GM21576 (cell line): ENCODE measurements at regions not wholly inside any gene's neighbourhood (a gene's known extent, or its start where the extent isn't known, plus 50 kb on each side); places are given as distances from the start of the nearest gene placed in this dataset.

ENCODE experiments used
- ATAC-seq: cut with Tn5 transposase; IDR thresholded peaks from one replicate; pipeline ENCODE4 v1.9.1; 2021; ENCODE audit warnings: mild to moderate bottlenecking, moderate library complexity; ENCODE audit not compliant: unreplicated experiment

GRCh38 chr22:48945621-48946458, 881.8 kb downstream of the BRD1 start:
- ATAC-seq: no peak

DNA sequence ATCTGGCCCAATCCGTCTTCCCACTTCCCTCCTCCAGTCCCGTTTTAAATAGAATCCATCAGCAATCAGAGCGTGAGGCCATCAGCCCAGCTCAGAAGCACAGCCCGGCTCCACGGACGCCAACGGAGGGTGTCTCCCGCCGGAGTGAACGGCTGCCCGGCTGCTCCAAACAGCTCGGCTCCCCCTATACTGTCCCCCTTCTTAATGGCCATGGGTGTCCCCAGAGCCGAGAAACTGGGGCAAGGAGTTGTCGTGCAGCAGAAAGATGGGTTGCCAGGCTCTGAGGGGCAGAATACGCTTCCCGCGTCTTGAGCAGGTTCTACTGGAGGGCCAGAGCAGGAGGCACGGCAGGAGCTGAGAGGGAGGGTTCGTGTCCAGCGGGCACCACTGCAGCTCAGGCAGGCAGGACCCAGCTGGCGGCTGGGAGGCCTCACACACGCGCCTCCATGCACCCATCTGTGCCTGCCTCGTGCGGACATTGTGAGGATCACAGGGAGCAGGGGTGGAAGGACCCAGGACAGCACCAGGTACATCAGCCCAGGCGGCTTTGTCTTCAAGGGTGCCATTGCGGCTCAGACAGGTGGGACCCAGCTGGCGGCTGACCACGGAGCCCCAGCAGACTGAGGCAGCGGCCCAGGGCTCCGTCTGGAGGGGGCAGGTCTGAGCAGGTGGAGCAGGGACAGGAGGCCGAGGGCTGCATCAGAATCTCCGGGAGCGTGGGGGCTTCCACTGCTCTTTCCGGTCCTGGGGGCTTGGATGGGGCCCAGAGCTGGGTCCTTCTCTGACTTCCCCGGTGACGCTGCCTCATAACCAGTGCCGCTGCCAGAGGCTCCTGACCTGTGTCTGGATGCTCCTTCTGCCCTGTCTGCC, 882.7 kb downstream of the BRD1 start:
- no peak for ATAC-seq

GRCh38 chr22:48944433-48944750, 883.3 kb downstream of the BRD1 start:
- no peak for ATAC-seq

DNA sequence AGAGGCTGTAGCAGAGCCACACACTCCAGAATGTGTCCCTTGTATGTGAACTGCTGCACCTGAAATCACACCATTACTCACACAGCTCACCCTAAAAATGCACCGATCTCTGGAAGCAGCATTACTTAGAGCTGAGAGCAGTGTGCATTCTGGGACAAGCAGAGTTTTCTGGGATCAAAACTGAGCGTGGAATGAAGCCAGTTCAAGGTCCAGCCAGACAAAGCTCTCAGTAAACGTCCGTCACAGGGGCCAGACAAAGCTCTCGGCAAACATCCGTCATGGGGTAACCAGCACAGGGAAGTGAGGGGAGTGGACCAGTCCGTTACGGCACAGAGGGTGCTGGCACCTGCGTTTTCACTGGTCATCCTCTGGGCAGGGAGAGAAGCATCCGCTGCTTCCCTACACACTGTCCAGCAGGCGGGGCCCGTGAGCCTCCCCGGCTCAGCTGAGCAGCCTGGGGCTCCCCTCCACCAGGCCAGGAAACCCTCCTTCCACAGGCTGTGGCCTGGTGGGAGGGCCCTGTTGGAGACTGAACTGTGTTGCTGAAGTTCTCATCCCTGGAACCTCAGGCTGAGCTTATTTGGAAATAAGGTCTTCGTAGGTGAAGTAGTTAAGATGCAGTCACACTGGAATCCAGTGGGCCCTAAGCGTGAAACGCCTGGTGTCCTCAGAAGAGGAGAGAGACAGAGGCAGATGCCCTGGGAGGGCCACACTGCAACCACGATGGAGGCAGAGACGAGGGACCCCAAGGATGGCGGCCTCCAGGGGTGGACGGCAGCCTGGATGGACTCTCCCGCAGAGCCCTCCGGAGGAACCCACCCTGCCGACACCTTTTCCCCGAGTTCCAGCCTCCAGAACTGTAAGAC, 883.9 kb downstream of the BRD1 start:
- ATAC-seq: no peak

- no peak for ATAC-seq
These were observed 884.7 kb downstream of the BRD1 start for GRCh38 chr22:48942698-48943566.

- no peak for ATAC-seq
These were observed 885.6 kb downstream of the BRD1 start for GRCh38 chr22:48941903-48942575.

DNA sequence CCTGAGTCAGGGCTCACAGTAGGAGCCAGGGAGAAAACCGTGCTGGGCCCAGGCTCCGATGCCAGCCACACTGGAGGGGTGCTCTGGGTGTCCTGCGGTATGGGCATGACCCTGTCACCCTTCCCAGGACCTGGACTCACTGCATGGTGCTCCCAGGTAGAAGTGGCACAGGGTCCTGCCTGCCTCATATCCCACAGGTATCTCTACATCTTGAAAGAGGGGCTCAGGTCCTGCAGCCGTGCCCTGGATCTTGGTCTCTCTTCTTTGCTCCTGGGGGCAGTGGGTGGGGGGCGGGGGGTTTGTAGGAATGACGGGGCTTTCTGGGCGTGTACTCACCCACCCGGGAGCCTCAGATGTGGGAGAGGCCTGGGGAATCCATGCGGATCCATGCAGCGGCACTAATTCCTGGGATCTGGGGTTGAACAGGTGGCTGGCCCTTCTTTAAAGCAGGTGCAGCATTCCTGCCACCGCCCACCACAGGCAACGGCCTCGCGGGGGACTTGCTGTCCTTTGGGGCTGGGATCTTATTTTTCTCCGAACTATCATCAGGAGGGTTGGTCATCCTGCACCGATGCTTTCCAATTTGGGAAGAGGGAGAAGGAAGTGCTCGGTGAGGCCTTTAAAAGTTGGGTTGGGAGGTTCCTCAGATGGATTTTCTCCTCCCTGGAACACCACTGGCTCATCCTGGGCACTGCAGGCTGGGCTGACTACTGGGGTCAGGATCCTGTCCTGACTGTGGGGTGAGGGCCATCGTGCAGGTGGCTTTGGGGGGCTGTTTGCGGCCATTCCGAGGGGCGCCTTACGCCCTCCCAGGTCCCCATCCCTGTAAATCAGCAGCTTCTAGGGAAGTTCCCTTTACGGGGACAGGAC, 886.4 kb downstream of the BRD1 start:
- no peak for ATAC-seq

GRCh38 chr22:48940266-48941032, 887.2 kb downstream of the BRD1 start:
- ATAC-seq: no peak

DNA sequence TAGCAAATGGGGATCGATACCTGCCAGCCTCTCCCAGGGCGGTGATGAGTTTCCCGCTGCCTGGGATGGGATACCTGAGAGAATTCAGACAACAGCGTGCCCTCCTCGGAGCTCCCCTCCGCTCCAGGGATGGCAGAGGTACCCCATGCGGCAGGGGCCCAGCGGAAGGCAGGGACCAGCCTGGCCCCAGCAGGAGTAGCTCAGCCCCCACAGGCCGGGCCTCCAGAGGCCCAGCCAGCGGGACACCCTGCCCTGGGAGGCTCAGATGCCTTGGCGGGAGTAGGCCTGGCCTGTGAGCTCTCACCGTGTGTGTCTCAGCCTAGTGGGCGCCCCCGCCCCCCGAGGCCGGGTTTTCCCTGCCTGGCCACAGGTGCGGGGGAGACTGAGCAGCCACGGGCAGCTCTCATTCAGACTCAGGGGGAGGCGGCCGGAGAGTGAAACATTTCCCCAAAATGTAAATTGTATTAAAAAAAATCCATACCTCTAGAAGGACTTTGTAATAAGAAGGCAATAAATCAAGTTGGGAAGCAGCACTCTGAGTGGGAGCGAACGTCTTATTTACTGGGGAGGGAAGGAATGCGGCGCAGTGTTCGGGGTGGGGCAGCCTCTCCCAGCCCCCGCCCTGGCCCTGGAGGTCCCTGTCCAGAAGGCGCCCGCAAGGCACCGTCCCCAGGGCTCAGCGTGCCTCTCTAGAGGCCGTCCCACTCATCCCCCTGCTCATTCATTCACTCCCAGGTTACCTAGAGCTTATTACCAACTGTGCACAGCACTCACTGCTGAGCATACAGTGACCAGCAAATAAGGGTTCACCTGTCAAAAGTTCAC, 888.0 kb downstream of the BRD1 start:
- ATAC-seq: no peak

- no peak for ATAC-seq
These were observed 888.9 kb downstream of the BRD1 start for GRCh38 chr22:48938741-48939140.

DNA sequence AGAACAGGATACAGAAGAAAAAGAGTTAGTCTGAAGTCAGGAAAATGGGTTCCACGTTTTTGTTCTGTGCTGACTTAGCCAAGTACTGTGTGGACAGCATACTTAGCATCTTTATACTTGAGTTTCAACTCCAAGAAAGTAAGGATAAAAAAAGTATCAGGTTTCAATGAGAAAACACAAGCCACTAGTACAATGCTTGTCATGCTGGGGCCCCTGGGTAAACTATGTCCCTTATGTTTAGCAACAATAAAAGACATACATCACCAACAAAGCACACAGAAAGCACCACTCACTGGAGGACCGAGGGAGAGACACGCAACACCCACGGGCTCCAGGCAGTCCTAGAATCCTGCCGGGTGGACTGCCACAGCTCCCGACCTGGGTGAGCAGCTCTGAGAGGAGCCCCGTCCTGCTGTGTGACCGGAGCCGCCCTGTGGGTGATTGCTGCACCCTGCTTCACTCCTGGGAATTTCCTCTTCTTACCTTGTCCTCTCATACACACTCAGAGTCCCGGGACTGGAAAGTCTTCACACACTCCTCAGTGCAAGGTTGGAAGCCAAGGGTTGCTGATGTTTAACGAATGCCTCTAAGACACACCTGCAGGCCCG, 890.5 kb downstream of the BRD1 start:
- ATAC-seq: no peak

DNA sequence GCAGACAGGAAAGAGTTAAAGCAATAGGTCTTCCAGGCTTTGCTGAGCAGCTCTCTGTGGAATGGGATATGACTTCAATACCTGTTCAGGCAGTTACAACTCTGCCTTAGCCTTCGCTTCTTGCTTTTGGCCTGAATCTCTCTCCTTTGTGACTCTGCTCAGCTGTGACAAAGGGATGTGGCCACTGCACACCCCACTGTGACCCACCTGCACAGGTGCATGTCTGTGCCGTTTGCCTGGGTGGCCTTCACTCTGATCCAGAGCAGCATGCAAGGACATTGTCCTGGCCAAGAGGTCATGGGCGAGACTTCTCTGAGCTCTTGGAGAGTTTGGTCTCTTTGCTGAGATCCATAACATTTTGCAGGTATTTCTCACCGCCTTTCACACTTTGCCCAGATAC, 891.3 kb downstream of the BRD1 start:
- ATAC-seq: no peak

GRCh38 chr22:48934446-48934845, 893.2 kb downstream of the BRD1 start:
- ATAC-seq: no peak

DNA sequence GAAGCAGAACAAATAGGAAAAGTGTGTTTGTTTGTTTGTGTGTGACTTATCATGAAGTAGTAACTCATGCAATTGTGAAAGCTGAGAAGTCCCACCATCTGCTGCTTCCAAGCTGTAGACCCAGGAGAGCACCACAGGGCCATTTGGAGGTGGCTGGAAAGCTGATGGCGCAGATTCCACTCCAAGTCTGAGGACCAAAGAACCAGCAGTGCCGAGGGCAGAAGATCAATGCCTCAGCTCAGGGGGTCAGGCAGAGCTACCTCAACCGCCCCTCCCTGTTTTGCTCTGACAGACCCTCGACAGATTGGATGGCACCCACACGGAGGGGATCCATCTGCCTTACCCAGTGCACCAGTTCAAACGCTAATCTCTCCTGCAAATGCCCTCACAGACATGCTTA, 896.2 kb downstream of the BRD1 start:
- ATAC-seq: no peak

- no peak for ATAC-seq
These were observed 898.3 kb downstream of the BRD1 start for GRCh38 chr22:48929276-48929790.

GRCh38 chr22:48927591-48927990, 900.1 kb downstream of the BRD1 start:
- no peak for ATAC-seq

- ATAC-seq: no peak
These were observed 901.0 kb downstream of the BRD1 start for GRCh38 chr22:48926643-48927042.
